ENCODE measurements at regions not wholly inside any gene's neighbourhood (a gene's known extent, or its start where the extent isn't known, plus 50 kb on each side); places are given as distances from the start of the nearest gene placed in this dataset.

GRCh38 chrX:82070948-82071347, 869.0 kb downstream of the SH3BGRL start:
- no peak overlapping the region for H3K4me3 ChIP-seq (ENCODE audit: low read length)
- no peak overlapping the region for H2AFZ ChIP-seq (ENCODE audit: low read length)
- no peaks in the 10 kb centered on the region for H4K20me1 ChIP-seq (ENCODE audit: insufficient read depth, low read length)
- H3K27me3 ChIP-seq (replicated peaks; ENCODE audit: insufficient read depth, low read length), result no peaks in the 10 kb centered on the region
- H3K79me2 ChIP-seq (ENCODE audit: low read length), result no peaks in the 10 kb centered on the region
- no peak overlapping the region for H3K27ac ChIP-seq (ENCODE audit: low read length)
- TF ChIP-seq CTCF (IDR thresholded peaks at IDR 0.05; ENCODE audit: low read length), result no peak
- TF ChIP-seq EZH2 (optimal IDR thresholded peaks at IDR 0.05; ENCODE audit: low read depth, low read length), result no peak
- TF ChIP-seq EZH2phosphoT487 (IDR thresholded peaks at IDR 0.05; ENCODE audit: low read length), result no peak
- no peaks in the 10 kb centered on the region for H3K36me3 ChIP-seq (replicated peaks; ENCODE audit: insufficient read depth, low read length)
- no peak for DNase-seq
- no peak overlapping the region for H3K4me2 ChIP-seq (ENCODE audit: low read depth, low read length)
- H3K4me1 ChIP-seq (ENCODE audit: low read length), result no peaks in the 10 kb centered on the region
- no peaks in the 10 kb centered on the region for H3F3A ChIP-seq (ENCODE audit: insufficient read depth, low read length)
- no peak overlapping the region for H3K9ac ChIP-seq (ENCODE audit: low read length)
- no peaks in the 10 kb centered on the region for H3K9me3 ChIP-seq (replicated peaks; ENCODE audit: insufficient read depth, low read length)
- no peaks in the 10 kb centered on the region for H3K9me2 ChIP-seq (replicated peaks; ENCODE audit: insufficient read depth, low read length)

GRCh38 chrX:82081027-82081426, 879.1 kb downstream of the SH3BGRL start:
- Histone ChIP-seq H3K9me2 (replicated peaks; ENCODE audit: insufficient read depth, low read length) (no peaks in the 10 kb centered on the region), H2AFZ (ENCODE audit: low read length) (no peak overlapping the region), H3K36me3 (replicated peaks; ENCODE audit: insufficient read depth, low read length) (no peaks in the 10 kb centered on the region), H3K79me2 (ENCODE audit: low read length) (no peaks in the 10 kb centered on the region), H3F3A (ENCODE audit: insufficient read depth, low read length) (peaks cover 3% of the 10 kb centered on the region; the same call in 1 of the 2 replicates), H4K20me1 (ENCODE audit: insufficient read depth, low read length) (no peaks in the 10 kb centered on the region), H3K4me1 (ENCODE audit: low read length) (peaks cover 19% of the 10 kb centered on the region), H3K9me3 (replicated peaks; ENCODE audit: insufficient read depth, low read length) (no peaks in the 10 kb centered on the region), H3K27me3 (replicated peaks; ENCODE audit: insufficient read depth, low read length) (no peaks in the 10 kb centered on the region), H3K4me2 (ENCODE audit: low read depth, low read length) (no peak overlapping the region), H3K27ac (ENCODE audit: low read length) (no peak overlapping the region), H3K4me3 (ENCODE audit: low read length) (no peak overlapping the region), H3K9ac (ENCODE audit: low read length) (no peak overlapping the region)
- TF ChIP-seq CTCF (IDR thresholded peaks at IDR 0.05; ENCODE audit: low read length), result peak; percentile 28
- TF ChIP-seq EZH2phosphoT487 (IDR thresholded peaks at IDR 0.05; ENCODE audit: low read length), result no peak
- no peak for DNase-seq

- Histone ChIP-seq H4K20me1 (ENCODE audit: insufficient read depth, low read length) (no peaks in the 10 kb centered on the region), H3K4me1 (ENCODE audit: low read length) (peaks cover 46% of the 10 kb centered on the region), H3K9ac (ENCODE audit: low read length) (peak overlapping the region; percentile 7; the same call in 1 of the 2 replicates), H3K36me3 (replicated peaks; ENCODE audit: insufficient read depth, low read length) (no peaks in the 10 kb centered on the region), H3F3A (ENCODE audit: insufficient read depth, low read length) (peaks cover 27% of the 10 kb centered on the region), H3K4me3 (ENCODE audit: low read length) (peak overlapping the region; percentile 12; the same call in 1 of the 2 replicates), H3K79me2 (ENCODE audit: low read length) (no peaks in the 10 kb centered on the region), H3K4me2 (ENCODE audit: low read depth, low read length) (peak overlapping the region; percentile 43), H2AFZ (ENCODE audit: low read length) (peak overlapping the region; percentile 43), H3K27ac (ENCODE audit: low read length) (peak overlapping the region; percentile 65; the same call in 1 of the 2 replicates), H3K9me2 (replicated peaks; ENCODE audit: insufficient read depth, low read length) (no peaks in the 10 kb centered on the region), H3K27me3 (replicated peaks; ENCODE audit: insufficient read depth, low read length) (no peaks in the 10 kb centered on the region), H3K9me3 (replicated peaks; ENCODE audit: insufficient read depth, low read length) (no peaks in the 10 kb centered on the region)
- DNase-seq, result peak; percentile 75
- TF ChIP-seq EZH2phosphoT487 (IDR thresholded peaks at IDR 0.05; ENCODE audit: low read length) (no peak), EZH2 (optimal IDR thresholded peaks at IDR 0.05; ENCODE audit: low read depth, low read length) (no peak), CTCF (IDR thresholded peaks at IDR 0.05; ENCODE audit: low read length) (no peak)
Observed at GRCh38 chrX:82087699-82088098, 885.8 kb downstream of the SH3BGRL start.

All from MM.1S (cell line).